GM23338 (cell line): ENCODE measurements at regions not wholly inside any gene's neighbourhood (a gene's known extent, or its start where the extent isn't known, plus 50 kb on each side); places are given as distances from the start of the nearest gene placed in this dataset.

Source experiments
- ATAC-seq: fragments of 200-7000 bp; cut with Tn5 transposase; 3 replicates; pipeline ENCODE4 v1.9.1; 2020
- DNase-seq: peaks from one replicate; pipeline ENCODE4 v3.0.0-alpha.2; 2015; ENCODE audit warnings: low spot score
- H2AFZ ChIP-seq: fragments of 200-600 bp; sonication (generic); 2 replicates; pipeline ENCODE4 v1.8.0; 2016; ENCODE audit warnings: antibody characterized with exemption, mild to moderate bottlenecking, moderate library complexity
- H3F3A ChIP-seq: fragments of 200-600 bp; sonication (generic); replicated peaks from 2 replicates; pipeline ENCODE4 v1.8.0; 2017; ENCODE audit warnings: antibody characterized with exemption, mixed run types, low read depth
- H3K27ac ChIP-seq: fragments of 200-600 bp; sonication (generic); 2 replicates; pipeline ENCODE4 v1.6.1; 2016; ENCODE audit warnings: low read depth
- H3K27me3 ChIP-seq: fragments of 200-600 bp; sonication (generic); 2 replicates; pipeline ENCODE4 v1.8.0; 2016; ENCODE audit warnings: mild to moderate bottlenecking, mixed run types, moderate library complexity; ENCODE audit not compliant: insufficient read depth
- H3K36me3 ChIP-seq: fragments of 200-600 bp; sonication (generic); 2 replicates; pipeline ENCODE4 v1.8.0; 2016; ENCODE audit warnings: mild to moderate bottlenecking; ENCODE audit not compliant: insufficient read depth
- H3K4me1 ChIP-seq: fragments of 200-600 bp; sonication (generic); 2 replicates; pipeline ENCODE4 v1.8.0; 2016; ENCODE audit warnings: mild to moderate bottlenecking, moderate library complexity; ENCODE audit not compliant: insufficient read depth
- H3K4me2 ChIP-seq: fragments of 200-600 bp; sonication (generic); 2 replicates; pipeline ENCODE4 v1.7.1; 2017; ENCODE audit warnings: mixed run types
- H3K4me3 ChIP-seq: fragments of 200-600 bp; sonication (generic); 2 replicates; pipeline ENCODE4 v1.6.1; 2016; ENCODE audit warnings: mixed run types
- H3K79me2 ChIP-seq: fragments of 200-600 bp; sonication (generic); replicated peaks from 2 replicates; pipeline ENCODE4 v1.8.0; 2017; ENCODE audit warnings: mild to moderate bottlenecking; ENCODE audit not compliant: insufficient read depth
- H3K9me2 ChIP-seq: fragments of 200-600 bp; sonication (generic); 2 replicates; pipeline ENCODE4 v1.8.0; 2017; ENCODE audit not compliant: insufficient read depth
- H4K20me1 ChIP-seq: fragments of 200-600 bp; sonication (generic); replicated peaks from 2 replicates; pipeline ENCODE4 v1.8.0; 2017; ENCODE audit warnings: mild to moderate bottlenecking; ENCODE audit not compliant: insufficient read depth
- H3K27ac Mint-ChIP-seq: 2 replicates; pipeline ENCODE4 v1.8.0; 2020; ENCODE audit warnings: inconsistent platforms, mild to moderate bottlenecking, moderate library complexity, mixed read lengths
- H3K27me3 Mint-ChIP-seq: 3 replicates; pipeline ENCODE4 v1.8.0; 2022; ENCODE audit warnings: low read depth, mild to moderate bottlenecking, moderate library complexity, mixed read lengths, inconsistent platforms; ENCODE audit not compliant: insufficient read depth, poor library complexity
- H3K36me3 Mint-ChIP-seq: 3 replicates; pipeline ENCODE4 v1.8.0; 2021; ENCODE audit warnings: low read depth, mild to moderate bottlenecking, inconsistent platforms, moderate library complexity, mixed read lengths
- H3K4me1 Mint-ChIP-seq: 3 replicates; pipeline ENCODE4 v1.8.0; 2020; ENCODE audit warnings: mild to moderate bottlenecking, inconsistent platforms, mixed read lengths
- H3K4me3 Mint-ChIP-seq: 3 replicates; pipeline ENCODE4 v1.8.0; 2021; ENCODE audit warnings: moderate library complexity, mild to moderate bottlenecking, inconsistent platforms, mixed read lengths
- H3K9me3 Mint-ChIP-seq: 3 replicates; pipeline ENCODE4 v1.8.0; 2020; ENCODE audit warnings: moderate library complexity, mild to moderate bottlenecking, inconsistent platforms, mixed read lengths
- CREB1 ChIP-seq: fragments of 250-450 bp; sonication (Bioruptor Pico); IDR thresholded peaks from 2 replicates; pipeline ENCODE4 v1.5.0; 2020; ENCODE audit warnings: low read depth, mild to moderate bottlenecking, moderate library complexity
- EZH2 ChIP-seq: fragments of 200-600 bp; sonication (generic); IDR thresholded peaks from one replicate; pipeline ENCODE4 v1.8.0; 2017; ENCODE audit warnings: antibody characterized with exemption, mild to moderate bottlenecking, low read depth; ENCODE audit not compliant: unreplicated experiment
- EZH2phosphoT487 ChIP-seq: fragments of 200-600 bp; sonication (generic); IDR thresholded peaks from one replicate; pipeline ENCODE4 v1.8.1; 2018; ENCODE audit warnings: antibody characterized with exemption; ENCODE audit not compliant: unreplicated experiment
- JUNB ChIP-seq: IDR thresholded peaks from one replicate; pipeline ENCODE4 v1.6.1; 2016; ENCODE audit warnings: antibody characterized with exemption; ENCODE audit not compliant: unreplicated experiment
- NANOG ChIP-seq: IDR thresholded peaks from 2 replicates; pipeline ENCODE4 v1.6.1; 2016; ENCODE audit warnings: antibody characterized with exemption, borderline replicate concordance
- POLR2AphosphoS5 ChIP-seq: IDR thresholded peaks from 2 replicates; pipeline ENCODE4 v1.6.1; 2016; ENCODE audit warnings: antibody characterized with exemption, low read depth
- STAT1 ChIP-seq: IDR thresholded peaks from one replicate; pipeline ENCODE4 v1.6.1; 2016; ENCODE audit warnings: antibody characterized with exemption; ENCODE audit not compliant: unreplicated experiment
- ZNF114 ChIP-seq: fragments of 250-450 bp; sonication (Bioruptor Pico); IDR thresholded peaks from 2 replicates; pipeline ENCODE4 v1.5.0; 2020; ENCODE audit warnings: mild to moderate bottlenecking, moderate library complexity
- ZNF331 ChIP-seq: fragments of 250-450 bp; sonication (Bioruptor Pico); IDR thresholded peaks from 2 replicates; pipeline ENCODE4 v1.5.0; 2020; ENCODE audit warnings: low read depth, mild to moderate bottlenecking, moderate library complexity
- TF ChIP-seq, protein P1 (sequence below), 2 experiments: fragments of 200-600 bp in 1 of 2; sonication (generic) in 1 of 2; conservative IDR thresholded peaks; 2 replicates each; pipeline versions ENCODE4 v1.5.1 to v1.6.1; 2016 to 2017; ENCODE audit warnings: antibody characterized with exemption in 2 of 2, low read depth in 2 of 2, mild to moderate bottlenecking in 2 of 2, moderate library complexity in 1 of 2
- TF ChIP-seq, protein P2 (sequence below): IDR thresholded peaks from one replicate; pipeline ENCODE4 v1.6.1; 2018; ENCODE audit warnings: antibody characterized with exemption; ENCODE audit not compliant: unreplicated experiment
- TF ChIP-seq, protein P3 (sequence below): IDR thresholded peaks from 2 replicates; pipeline ENCODE4 v1.6.1; 2016; ENCODE audit warnings: antibody characterized with exemption
- TF ChIP-seq, protein P4 (sequence below): fragments of 250-450 bp; sonication (Bioruptor Pico); IDR thresholded peaks from 2 replicates; pipeline ENCODE4 v1.5.0; 2020; ENCODE audit warnings: mild to moderate bottlenecking, moderate library complexity

DNA sequence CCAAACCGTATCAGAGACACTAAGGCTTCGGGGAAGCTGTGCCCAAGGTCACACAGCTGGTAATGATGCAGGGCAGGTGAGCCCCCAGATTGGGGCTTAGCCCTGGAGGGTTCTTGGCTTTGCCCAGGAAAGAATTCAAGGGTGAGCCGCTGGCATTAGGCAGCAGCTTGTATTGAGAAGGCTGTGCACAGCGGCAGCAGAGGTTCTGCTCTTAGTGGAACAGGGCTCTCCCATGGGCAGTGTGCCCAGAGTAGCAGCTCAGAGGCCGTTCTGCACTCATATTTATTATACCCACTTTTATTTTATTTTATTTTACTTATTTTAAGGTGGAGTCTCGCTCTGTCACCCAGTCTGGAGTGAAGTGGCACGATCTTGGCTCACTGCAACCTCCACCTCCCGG lies 85.8 kb upstream of the IER5L start:
- H3K4me1 ChIP-seq = peaks cover 9% of the 10 kb centered on the region; the same call in 1 of the 2 replicates
- no peaks in the 10 kb centered on the region for H3K9me2 ChIP-seq
- H2AFZ ChIP-seq = no peak overlapping the region
- Mint-ChIP-seq H3K9me3 (peaks cover 8% of the 10 kb centered on the region; the same call in 2 of the 3 replicates), H3K4me3 (no peak overlapping the region), H3K27ac (no peak overlapping the region), H3K27me3 (peaks cover 35% of the 10 kb centered on the region), H3K36me3 (peaks cover 3% of the 10 kb centered on the region; the same call in 1 of the 3 replicates), H3K4me1 (peaks cover 15% of the 10 kb centered on the region)
- no peaks in the 10 kb centered on the region for H3F3A ChIP-seq
- H3K4me3 ChIP-seq = no peak overlapping the region
- DNase-seq = no peak
- peaks cover 18% of the 10 kb centered on the region for H3K27me3 ChIP-seq
- no peak overlapping the region for H3K4me2 ChIP-seq
- no peaks in the 10 kb centered on the region for H3K79me2 ChIP-seq
- no peaks in the 10 kb centered on the region for H4K20me1 ChIP-seq
- no peak overlapping the region for H3K27ac ChIP-seq
- TF ChIP-seq STAT1 (no peak), JUNB (no peak), POLR2AphosphoS5 (no peak), CREB1 (CRISPR knock-in tag) (no peak), EZH2 (no peak), NANOG (no peak), EZH2phosphoT487 (no peak), ZNF331 (CRISPR knock-in tag) (no peak), ZNF114 (CRISPR knock-in tag) (no peak)
- TF ChIP-seq, protein P1, sequence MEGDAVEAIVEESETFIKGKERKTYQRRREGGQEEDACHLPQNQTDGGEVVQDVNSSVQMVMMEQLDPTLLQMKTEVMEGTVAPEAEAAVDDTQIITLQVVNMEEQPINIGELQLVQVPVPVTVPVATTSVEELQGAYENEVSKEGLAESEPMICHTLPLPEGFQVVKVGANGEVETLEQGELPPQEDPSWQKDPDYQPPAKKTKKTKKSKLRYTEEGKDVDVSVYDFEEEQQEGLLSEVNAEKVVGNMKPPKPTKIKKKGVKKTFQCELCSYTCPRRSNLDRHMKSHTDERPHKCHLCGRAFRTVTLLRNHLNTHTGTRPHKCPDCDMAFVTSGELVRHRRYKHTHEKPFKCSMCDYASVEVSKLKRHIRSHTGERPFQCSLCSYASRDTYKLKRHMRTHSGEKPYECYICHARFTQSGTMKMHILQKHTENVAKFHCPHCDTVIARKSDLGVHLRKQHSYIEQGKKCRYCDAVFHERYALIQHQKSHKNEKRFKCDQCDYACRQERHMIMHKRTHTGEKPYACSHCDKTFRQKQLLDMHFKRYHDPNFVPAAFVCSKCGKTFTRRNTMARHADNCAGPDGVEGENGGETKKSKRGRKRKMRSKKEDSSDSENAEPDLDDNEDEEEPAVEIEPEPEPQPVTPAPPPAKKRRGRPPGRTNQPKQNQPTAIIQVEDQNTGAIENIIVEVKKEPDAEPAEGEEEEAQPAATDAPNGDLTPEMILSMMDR (conservative IDR thresholded peaks at IDR 0.05; ENCODE audit: low read depth in 2 of 2) = no peak
- TF ChIP-seq, protein P2, sequence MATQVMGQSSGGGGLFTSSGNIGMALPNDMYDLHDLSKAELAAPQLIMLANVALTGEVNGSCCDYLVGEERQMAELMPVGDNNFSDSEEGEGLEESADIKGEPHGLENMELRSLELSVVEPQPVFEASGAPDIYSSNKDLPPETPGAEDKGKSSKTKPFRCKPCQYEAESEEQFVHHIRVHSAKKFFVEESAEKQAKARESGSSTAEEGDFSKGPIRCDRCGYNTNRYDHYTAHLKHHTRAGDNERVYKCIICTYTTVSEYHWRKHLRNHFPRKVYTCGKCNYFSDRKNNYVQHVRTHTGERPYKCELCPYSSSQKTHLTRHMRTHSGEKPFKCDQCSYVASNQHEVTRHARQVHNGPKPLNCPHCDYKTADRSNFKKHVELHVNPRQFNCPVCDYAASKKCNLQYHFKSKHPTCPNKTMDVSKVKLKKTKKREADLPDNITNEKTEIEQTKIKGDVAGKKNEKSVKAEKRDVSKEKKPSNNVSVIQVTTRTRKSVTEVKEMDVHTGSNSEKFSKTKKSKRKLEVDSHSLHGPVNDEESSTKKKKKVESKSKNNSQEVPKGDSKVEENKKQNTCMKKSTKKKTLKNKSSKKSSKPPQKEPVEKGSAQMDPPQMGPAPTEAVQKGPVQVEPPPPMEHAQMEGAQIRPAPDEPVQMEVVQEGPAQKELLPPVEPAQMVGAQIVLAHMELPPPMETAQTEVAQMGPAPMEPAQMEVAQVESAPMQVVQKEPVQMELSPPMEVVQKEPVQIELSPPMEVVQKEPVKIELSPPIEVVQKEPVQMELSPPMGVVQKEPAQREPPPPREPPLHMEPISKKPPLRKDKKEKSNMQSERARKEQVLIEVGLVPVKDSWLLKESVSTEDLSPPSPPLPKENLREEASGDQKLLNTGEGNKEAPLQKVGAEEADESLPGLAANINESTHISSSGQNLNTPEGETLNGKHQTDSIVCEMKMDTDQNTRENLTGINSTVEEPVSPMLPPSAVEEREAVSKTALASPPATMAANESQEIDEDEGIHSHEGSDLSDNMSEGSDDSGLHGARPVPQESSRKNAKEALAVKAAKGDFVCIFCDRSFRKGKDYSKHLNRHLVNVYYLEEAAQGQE = no peak
- TF ChIP-seq, protein P3, sequence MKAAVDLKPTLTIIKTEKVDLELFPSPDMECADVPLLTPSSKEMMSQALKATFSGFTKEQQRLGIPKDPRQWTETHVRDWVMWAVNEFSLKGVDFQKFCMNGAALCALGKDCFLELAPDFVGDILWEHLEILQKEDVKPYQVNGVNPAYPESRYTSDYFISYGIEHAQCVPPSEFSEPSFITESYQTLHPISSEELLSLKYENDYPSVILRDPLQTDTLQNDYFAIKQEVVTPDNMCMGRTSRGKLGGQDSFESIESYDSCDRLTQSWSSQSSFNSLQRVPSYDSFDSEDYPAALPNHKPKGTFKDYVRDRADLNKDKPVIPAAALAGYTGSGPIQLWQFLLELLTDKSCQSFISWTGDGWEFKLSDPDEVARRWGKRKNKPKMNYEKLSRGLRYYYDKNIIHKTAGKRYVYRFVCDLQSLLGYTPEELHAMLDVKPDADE = no peak
- TF ChIP-seq, protein P4, sequence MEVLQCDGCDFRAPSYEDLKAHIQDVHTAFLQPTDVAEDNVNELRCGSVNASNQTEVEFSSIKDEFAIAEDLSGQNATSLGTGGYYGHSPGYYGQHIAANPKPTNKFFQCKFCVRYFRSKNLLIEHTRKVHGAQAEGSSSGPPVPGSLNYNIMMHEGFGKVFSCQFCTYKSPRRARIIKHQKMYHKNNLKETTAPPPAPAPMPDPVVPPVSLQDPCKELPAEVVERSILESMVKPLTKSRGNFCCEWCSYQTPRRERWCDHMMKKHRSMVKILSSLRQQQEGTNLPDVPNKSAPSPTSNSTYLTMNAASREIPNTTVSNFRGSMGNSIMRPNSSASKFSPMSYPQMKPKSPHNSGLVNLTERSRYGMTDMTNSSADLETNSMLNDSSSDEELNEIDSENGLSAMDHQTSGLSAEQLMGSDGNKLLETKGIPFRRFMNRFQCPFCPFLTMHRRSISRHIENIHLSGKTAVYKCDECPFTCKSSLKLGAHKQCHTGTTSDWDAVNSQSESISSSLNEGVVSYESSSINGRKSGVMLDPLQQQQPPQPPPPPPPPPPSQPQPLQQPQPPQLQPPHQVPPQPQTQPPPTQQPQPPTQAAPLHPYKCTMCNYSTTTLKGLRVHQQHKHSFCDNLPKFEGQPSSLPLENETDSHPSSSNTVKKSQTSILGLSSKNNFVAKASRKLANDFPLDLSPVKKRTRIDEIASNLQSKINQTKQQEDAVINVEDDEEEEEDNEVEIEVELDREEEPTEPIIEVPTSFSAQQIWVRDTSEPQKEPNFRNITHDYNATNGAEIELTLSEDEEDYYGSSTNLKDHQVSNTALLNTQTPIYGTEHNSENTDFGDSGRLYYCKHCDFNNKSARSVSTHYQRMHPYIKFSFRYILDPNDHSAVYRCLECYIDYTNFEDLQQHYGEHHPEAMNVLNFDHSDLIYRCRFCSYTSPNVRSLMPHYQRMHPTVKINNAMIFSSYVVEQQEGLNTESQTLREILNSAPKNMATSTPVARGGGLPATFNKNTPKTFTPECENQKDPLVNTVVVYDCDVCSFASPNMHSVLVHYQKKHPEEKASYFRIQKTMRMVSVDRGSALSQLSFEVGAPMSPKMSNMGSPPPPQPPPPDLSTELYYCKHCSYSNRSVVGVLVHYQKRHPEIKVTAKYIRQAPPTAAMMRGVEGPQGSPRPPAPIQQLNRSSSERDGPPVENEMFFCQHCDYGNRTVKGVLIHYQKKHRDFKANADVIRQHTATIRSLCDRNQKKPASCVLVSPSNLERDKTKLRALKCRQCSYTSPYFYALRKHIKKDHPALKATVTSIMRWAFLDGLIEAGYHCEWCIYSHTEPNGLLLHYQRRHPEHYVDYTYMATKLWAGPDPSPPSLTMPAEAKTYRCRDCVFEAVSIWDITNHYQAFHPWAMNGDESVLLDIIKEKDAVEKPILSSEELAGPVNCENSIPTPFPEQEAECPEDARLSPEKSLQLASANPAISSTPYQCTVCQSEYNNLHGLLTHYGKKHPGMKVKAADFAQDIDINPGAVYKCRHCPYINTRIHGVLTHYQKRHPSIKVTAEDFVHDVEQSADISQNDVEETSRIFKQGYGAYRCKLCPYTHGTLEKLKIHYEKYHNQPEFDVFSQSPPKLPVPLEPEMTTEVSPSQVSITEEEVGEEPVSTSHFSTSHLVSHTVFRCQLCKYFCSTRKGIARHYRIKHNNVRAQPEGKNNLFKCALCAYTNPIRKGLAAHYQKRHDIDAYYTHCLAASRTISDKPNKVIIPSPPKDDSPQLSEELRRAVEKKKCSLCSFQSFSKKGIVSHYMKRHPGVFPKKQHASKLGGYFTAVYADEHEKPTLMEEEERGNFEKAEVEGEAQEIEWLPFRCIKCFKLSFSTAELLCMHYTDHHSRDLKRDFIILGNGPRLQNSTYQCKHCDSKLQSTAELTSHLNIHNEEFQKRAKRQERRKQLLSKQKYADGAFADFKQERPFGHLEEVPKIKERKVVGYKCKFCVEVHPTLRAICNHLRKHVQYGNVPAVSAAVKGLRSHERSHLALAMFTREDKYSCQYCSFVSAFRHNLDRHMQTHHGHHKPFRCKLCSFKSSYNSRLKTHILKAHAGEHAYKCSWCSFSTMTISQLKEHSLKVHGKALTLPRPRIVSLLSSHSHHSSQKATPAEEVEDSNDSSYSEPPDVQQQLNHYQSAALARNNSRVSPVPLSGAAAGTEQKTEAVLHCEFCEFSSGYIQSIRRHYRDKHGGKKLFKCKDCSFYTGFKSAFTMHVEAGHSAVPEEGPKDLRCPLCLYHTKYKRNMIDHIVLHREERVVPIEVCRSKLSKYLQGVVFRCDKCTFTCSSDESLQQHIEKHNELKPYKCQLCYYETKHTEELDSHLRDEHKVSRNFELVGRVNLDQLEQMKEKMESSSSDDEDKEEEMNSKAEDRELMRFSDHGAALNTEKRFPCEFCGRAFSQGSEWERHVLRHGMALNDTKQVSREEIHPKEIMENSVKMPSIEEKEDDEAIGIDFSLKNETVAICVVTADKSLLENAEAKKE (CRISPR knock-in tag) = no peak
- no peak for ATAC-seq
- H3K36me3 ChIP-seq = no peaks in the 10 kb centered on the region
